Uterus (tissue), 3 donors: ENCODE measurements at regions not wholly inside any gene's neighbourhood (a gene's known extent, or its start where the extent isn't known, plus 50 kb on each side); places are given as distances from the start of the nearest gene placed in this dataset.
"Not testable (repeated sequence)": the region's sequence is repeated elsewhere in the genome, so short reads cannot be mapped to it uniquely, and the experiment has no call there.

ENCODE experiments used
- DNase-seq, 2 donors: peaks; one replicate each; pipeline ENCODE4 v3.0.0-alpha.2; 2019 to 2020
- H3K27ac ChIP-seq, 2 donors: fragments of 200-600 bp; sonication (generic); 1 replicate in 1 of 2; 2 replicates in 1 of 2; pipeline ENCODE4 v1.5.1; 2016 to 2018
- H3K27me3 ChIP-seq, 2 donors: fragments of 200-600 bp; sonication (generic); one replicate each; pipeline ENCODE4 v1.5.1; 2018 to 2019; ENCODE audit warnings: control low read depth in 1 of 2
- H3K36me3 ChIP-seq, 2 donors: fragments of 200-600 bp; sonication (generic); one replicate each; pipeline ENCODE4 v1.5.1; 2019; ENCODE audit warnings: control low read depth in 1 of 2
- H3K4me1 ChIP-seq, 2 donors: fragments of 200-600 bp; sonication (generic); one replicate each; pipeline ENCODE4 v1.5.1; 2018 to 2019; ENCODE audit warnings: control low read depth in 1 of 2
- H3K4me3 ChIP-seq, 2 donors: fragments of 200-600 bp; sonication (generic); 1 replicate in 1 of 2; 2 replicates in 1 of 2; pipeline ENCODE4 v1.5.1; 2018 to 2019; ENCODE audit warnings: mild to moderate bottlenecking in 1 of 2
- H3K9me3 ChIP-seq, 2 donors: fragments of 200-600 bp; sonication (generic); one replicate each; pipeline ENCODE4 v1.5.1; 2019; ENCODE audit warnings: control low read depth in 1 of 2
- CTCF ChIP-seq, 4 experiments: fragments of 200-600 bp in 2 of 4; fragments of 450-650 bp in 2 of 4; sonication (generic) in 2 of 4; IDR thresholded peaks; one replicate each; pipeline ENCODE4 v1.5.1; 2016 to 2019; ENCODE audit warnings: antibody characterized with exemption in 4 of 4, mild to moderate bottlenecking in 2 of 4, moderate library complexity in 1 of 4
- POLR2A ChIP-seq, 2 donors: fragments of 450-650 bp; IDR thresholded peaks; one replicate each; pipeline ENCODE4 v1.6.1; 2016; ENCODE audit warnings: antibody characterized with exemption in 2 of 2, mild to moderate bottlenecking in 1 of 2, moderate library complexity in 1 of 2
- intact Hi-C: fragments of 100-400 bp; cut with DNase I; formaldehyde crosslinking; loops from one replicate; pipeline ENCODE4 v1.15.1; 2023; ENCODE audit warnings: low total_unique reads
- donor health status: DM: yes; HTN: yes; CAD: no.

GRCh38 chr6:68139130-68139529 lies 496.0 kb upstream of the ADGRB3 start:
- Histone ChIP-seq H3K36me3 (no peaks in the 10 kb centered on the region), H3K27ac (no peak overlapping the region), H3K27me3 (no peaks in the 10 kb centered on the region), H3K9me3 (no peaks in the 10 kb centered on the region), H3K4me1 (no peaks in the 10 kb centered on the region), H3K4me3 (no peak overlapping the region)
- DNase-seq, result no peak
- TF ChIP-seq POLR2A (IDR thresholded peaks at IDR 0.05) (no peak), CTCF (IDR thresholded peaks at IDR 0.05) (no peak)
- intact Hi-C loops, result no loop called here

GRCh38 chr6:68134796-68135195 lies 500.3 kb upstream of the ADGRB3 start:
- Histone ChIP-seq H3K27ac (no peak overlapping the region), H3K4me1 (no peaks in the 10 kb centered on the region), H3K9me3 (no peaks in the 10 kb centered on the region), H3K27me3 (no peaks in the 10 kb centered on the region), H3K36me3 (no peaks in the 10 kb centered on the region), H3K4me3 (no peak overlapping the region)
- TF ChIP-seq POLR2A (IDR thresholded peaks at IDR 0.05) (no peak), CTCF (IDR thresholded peaks at IDR 0.05) (no peak)
- intact Hi-C loops, result no loop called here
- no peak for DNase-seq

- Histone ChIP-seq H3K27ac (no peak overlapping the region), H3K36me3 (no peaks in the 10 kb centered on the region), H3K27me3 (no peaks in the 10 kb centered on the region), H3K4me3 (no peak overlapping the region), H3K4me1 (no peaks in the 10 kb centered on the region), H3K9me3 (no peaks in the 10 kb centered on the region)
- no peak for TF ChIP-seq POLR2A (IDR thresholded peaks at IDR 0.05)
- no peak for TF ChIP-seq CTCF (IDR thresholded peaks at IDR 0.05)
- no peak for DNase-seq
- intact Hi-C loops, result no loop called here
Measured at GRCh38 chr6:68128211-68128610, 506.9 kb upstream of the ADGRB3 start.

- DNase-seq, result no peak
- no peaks in the 10 kb centered on the region for H3K9me3 ChIP-seq
- no peaks in the 10 kb centered on the region for H3K36me3 ChIP-seq
- intact Hi-C loops, result no loop called here
- H3K27ac ChIP-seq, result no peak overlapping the region
- H3K4me3 ChIP-seq, result no peak overlapping the region
- H3K27me3 ChIP-seq, result no peaks in the 10 kb centered on the region
- TF ChIP-seq CTCF (IDR thresholded peaks at IDR 0.05) (no peak), POLR2A (IDR thresholded peaks at IDR 0.05) (no peak)
- H3K4me1 ChIP-seq, result no peaks in the 10 kb centered on the region
Measured at GRCh38 chr6:68127074-68127473, 508.0 kb upstream of the ADGRB3 start.

- Histone ChIP-seq H3K4me3 (no peak overlapping the region), H3K36me3 (no peaks in the 10 kb centered on the region), H3K4me1 (no peaks in the 10 kb centered on the region), H3K27ac (no peak overlapping the region), H3K9me3 (no peaks in the 10 kb centered on the region), H3K27me3 (no peaks in the 10 kb centered on the region)
- intact Hi-C loops, result no loop called here
- TF ChIP-seq POLR2A (IDR thresholded peaks at IDR 0.05) (no peak), CTCF (IDR thresholded peaks at IDR 0.05) (no peak)
- DNase-seq, result no peak
Measured at GRCh38 chr6:68126089-68126749, 508.9 kb upstream of the ADGRB3 start.

- DNase-seq, H3K9me3 ChIP-seq, H3K27me3 ChIP-seq, H3K4me1 ChIP-seq, H3K27ac ChIP-seq, H3K36me3 ChIP-seq, H3K4me3 ChIP-seq, intact Hi-C loops: not testable (repeated sequence)
Measured at GRCh38 chr6:68122975-68123374, 512.1 kb upstream of the ADGRB3 start.
